GM06990 (cell line): ENCODE measurements at regions not wholly inside any gene's neighbourhood (a gene's known extent, or its start where the extent isn't known, plus 50 kb on each side); places are given as distances from the start of the nearest gene placed in this dataset.

Source experiments
- DNase-seq: peaks from one replicate; pipeline ENCODE4 v3.0.0-alpha.2; 2011; ENCODE audit not compliant: insufficient read length; ENCODE audit errors: extremely low read depth
- H3K27me3 ChIP-seq: replicated peaks from 2 replicates; pipeline ENCODE4 v1.6.0; 2011; ENCODE audit warnings: low read length; ENCODE audit not compliant: control insufficient read depth, insufficient read depth
- H3K36me3 ChIP-seq: 2 replicates; pipeline ENCODE4 v1.5.1; 2011; ENCODE audit warnings: low read length; ENCODE audit not compliant: control insufficient read depth, insufficient read depth
- H3K4me3 ChIP-seq: replicated peaks from 2 replicates; pipeline ENCODE4 v1.5.1; 2011; ENCODE audit warnings: low read depth, mild to moderate bottlenecking, control low read depth, low read length
- TF ChIP-seq, protein P1 (sequence below): IDR thresholded peaks from 2 replicates; pipeline ENCODE4 v1.5.1; 2011; ENCODE audit warnings: low read length, control low read depth, mild to moderate bottlenecking, inconsistent platforms; ENCODE audit not compliant: insufficient read depth, poor library complexity, severe bottlenecking

GRCh38 chr1:239307886-239308285 lies 78.5 kb upstream of the CHRM3 start:
- no peak overlapping the region for H3K4me3 ChIP-seq

DNA sequence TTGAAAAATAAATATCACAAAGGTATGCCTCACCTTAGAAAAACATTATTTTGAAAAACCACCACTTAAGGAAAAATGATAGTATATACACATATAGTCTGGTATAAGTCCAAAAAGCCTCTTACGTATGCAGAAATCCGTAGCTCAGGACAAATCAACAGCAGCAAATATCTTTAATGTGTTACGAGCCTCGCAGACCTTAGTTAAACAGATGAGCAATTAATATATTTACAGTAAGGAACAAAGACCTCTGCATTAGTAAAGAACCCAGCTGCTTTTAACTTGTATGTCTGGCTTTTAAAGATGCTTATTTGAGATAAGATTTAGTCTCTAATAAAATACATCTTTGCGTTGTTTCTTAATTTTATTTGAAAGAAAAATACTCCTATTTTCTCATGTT lies 79.9 kb upstream of the CHRM3 start:
- Histone ChIP-seq H3K4me3 (no peak overlapping the region), H3K36me3 (no peaks in the 10 kb centered on the region), H3K27me3 (no peaks in the 10 kb centered on the region)
- no peak for DNase-seq
- TF ChIP-seq, protein P1, sequence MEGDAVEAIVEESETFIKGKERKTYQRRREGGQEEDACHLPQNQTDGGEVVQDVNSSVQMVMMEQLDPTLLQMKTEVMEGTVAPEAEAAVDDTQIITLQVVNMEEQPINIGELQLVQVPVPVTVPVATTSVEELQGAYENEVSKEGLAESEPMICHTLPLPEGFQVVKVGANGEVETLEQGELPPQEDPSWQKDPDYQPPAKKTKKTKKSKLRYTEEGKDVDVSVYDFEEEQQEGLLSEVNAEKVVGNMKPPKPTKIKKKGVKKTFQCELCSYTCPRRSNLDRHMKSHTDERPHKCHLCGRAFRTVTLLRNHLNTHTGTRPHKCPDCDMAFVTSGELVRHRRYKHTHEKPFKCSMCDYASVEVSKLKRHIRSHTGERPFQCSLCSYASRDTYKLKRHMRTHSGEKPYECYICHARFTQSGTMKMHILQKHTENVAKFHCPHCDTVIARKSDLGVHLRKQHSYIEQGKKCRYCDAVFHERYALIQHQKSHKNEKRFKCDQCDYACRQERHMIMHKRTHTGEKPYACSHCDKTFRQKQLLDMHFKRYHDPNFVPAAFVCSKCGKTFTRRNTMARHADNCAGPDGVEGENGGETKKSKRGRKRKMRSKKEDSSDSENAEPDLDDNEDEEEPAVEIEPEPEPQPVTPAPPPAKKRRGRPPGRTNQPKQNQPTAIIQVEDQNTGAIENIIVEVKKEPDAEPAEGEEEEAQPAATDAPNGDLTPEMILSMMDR: no peak

More at GRCh38 chr1:239307886-239308285, 78.5 kb upstream of the CHRM3 start:
- Histone ChIP-seq H3K36me3 (no peaks in the 10 kb centered on the region), H3K27me3 (no peaks in the 10 kb centered on the region)
- TF ChIP-seq, protein P1: no peak
- DNase-seq: no peak

DNA sequence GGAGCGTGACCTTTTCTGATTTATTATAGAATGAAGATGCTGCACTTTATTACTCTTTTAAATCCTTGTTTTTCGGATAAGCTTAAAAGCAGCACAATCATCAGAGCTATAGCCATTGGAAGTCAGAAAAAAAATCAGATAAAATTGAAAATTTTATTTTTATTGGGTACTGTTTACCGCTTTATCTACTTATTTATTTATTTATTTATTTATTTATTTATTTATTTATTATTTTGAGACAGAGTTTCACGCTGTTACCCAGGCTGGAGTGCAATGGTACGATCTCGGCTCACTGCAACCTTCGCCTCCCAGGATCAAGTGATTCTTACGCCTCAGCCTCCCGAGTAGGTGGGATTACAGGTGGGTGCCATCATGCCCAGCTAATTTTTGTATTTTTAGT lies 83.1 kb upstream of the CHRM3 start:
- TF ChIP-seq, protein P1: no peak
- DNase-seq: no peak
- H3K4me3 ChIP-seq: no peak overlapping the region
- no peaks in the 10 kb centered on the region for H3K27me3 ChIP-seq
- no peaks in the 10 kb centered on the region for H3K36me3 ChIP-seq

DNA sequence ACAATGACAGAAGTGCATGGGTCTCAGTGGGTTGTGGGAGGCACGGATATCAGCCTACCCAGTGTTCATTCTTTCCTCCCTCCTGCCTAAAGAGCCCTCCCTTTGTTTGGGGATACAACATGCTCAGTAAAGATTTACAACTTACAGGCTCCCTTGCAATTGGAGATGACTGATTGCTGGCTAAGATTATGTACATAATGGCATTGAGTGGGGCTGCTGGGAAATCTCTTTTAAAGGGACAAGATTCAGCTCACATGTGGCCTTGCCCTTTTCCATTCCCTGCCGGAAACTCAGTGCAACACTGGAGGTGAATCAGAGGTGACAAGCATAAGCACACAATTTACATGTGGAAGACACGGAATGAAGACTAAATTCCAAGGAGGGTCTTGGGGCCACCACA lies 83.7 kb upstream of the CHRM3 start:
- TF ChIP-seq, protein P1: no peak
- Histone ChIP-seq H3K27me3 (no peaks in the 10 kb centered on the region), H3K4me3 (no peak overlapping the region), H3K36me3 (no peaks in the 10 kb centered on the region)
- no peak for DNase-seq

DNA sequence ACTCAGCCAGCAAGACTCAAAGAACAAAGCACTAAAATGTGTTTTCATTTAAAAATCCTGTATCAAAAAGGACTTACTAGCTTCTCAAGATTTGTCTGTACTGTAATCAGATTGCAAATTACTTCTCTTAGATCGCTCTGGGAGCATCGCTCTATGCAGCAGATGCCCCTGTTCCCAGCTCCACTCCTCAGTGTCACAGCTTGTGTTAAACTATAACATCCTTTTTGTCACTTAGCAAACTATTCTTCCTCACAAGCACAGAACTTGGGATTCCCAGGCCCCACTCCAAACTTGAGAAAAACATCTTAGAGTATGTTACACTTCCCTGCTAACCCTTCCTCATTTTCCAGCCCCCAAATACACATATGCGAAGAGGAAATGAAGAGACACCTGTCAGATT lies 85.1 kb upstream of the CHRM3 start:
- TF ChIP-seq, protein P1: no peak
- Histone ChIP-seq H3K36me3 (no peaks in the 10 kb centered on the region), H3K27me3 (no peaks in the 10 kb centered on the region), H3K4me3 (no peak overlapping the region)
- DNase-seq: no peak

DNA sequence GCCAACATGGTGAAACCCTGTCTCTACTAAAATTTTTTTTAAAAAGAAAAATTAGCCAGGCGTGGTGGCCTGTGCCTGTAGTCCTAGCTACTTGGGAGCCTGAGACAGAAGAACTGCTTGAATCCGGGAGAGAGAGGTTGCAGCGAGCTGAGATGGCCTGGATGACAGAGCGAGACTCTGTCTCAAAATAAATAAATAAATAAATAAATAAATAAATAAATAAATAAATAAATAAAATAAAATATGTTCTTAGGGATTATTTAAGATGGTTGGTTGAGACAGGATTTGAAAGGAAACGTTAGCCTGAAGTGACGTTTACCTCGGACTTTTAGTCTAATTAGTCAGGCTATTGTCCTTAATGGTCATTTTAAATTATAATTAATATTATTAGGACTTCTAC lies 88.5 kb upstream of the CHRM3 start:
- Histone ChIP-seq H3K36me3 (no peaks in the 10 kb centered on the region), H3K4me3 (no peak overlapping the region), H3K27me3 (no peaks in the 10 kb centered on the region)
- TF ChIP-seq, protein P1: no peak
- no peak for DNase-seq
